ENCODE measurements at regions not wholly inside any gene's neighbourhood (a gene's known extent, or its start where the extent isn't known, plus 50 kb on each side); places are given as distances from the start of the nearest gene placed in this dataset.

- TF ChIP-seq CTCF (IDR thresholded peaks at IDR 0.05; ENCODE audit: insufficient read depth, low read length) = no peak
- no peak for TF ChIP-seq POLR2AphosphoS5 (IDR thresholded peaks at IDR 0.05; ENCODE audit: low read depth)
Observed at GRCh38 chr9:84567805-84568204, 101.7 kb upstream of the NTRK2 start.

Data from HL-60 (cell line).